ENCODE measurements at regions not wholly inside any gene's neighbourhood (a gene's known extent, or its start where the extent isn't known, plus 50 kb on each side); places are given as distances from the start of the nearest gene placed in this dataset.
A peak's percentile ranks its signal among the peaks of the same experiment; 100 is the strongest.

GRCh38 chr2:54394392-54394791 is 61.7 kb upstream of the SPTBN1 start:
- no peaks in the 10 kb centered on the region for H3K9me3 ChIP-seq (ENCODE audit: control insufficient read depth in 1 of 2, low read length in 2 of 2)
- H3K27me3 ChIP-seq (ENCODE audit: low read depth, low read length): no peaks in the 10 kb centered on the region
- no peak overlapping the region for H3K4me3 ChIP-seq (ENCODE audit: low read depth in 1 of 2, low read length in 2 of 2)
- no peaks in the 10 kb centered on the region for H3K36me3 ChIP-seq (ENCODE audit: control insufficient read depth in 1 of 2, insufficient read depth in 2 of 2, low read length in 2 of 2)
- no peak overlapping the region for H3K27ac ChIP-seq (ENCODE audit: low read length)
- no peaks in the 10 kb centered on the region for H3K4me1 ChIP-seq (ENCODE audit: control insufficient read depth in 1 of 2, insufficient read depth in 2 of 2, low read length in 2 of 2)

GRCh38 chr2:54396107-54396506 is 60.0 kb upstream of the SPTBN1 start:
- H3K36me3 ChIP-seq (ENCODE audit: control insufficient read depth in 1 of 2, insufficient read depth in 2 of 2, low read length in 2 of 2): no peaks in the 10 kb centered on the region
- no peak overlapping the region for H3K27ac ChIP-seq (ENCODE audit: low read length)
- no peak overlapping the region for H3K4me3 ChIP-seq (ENCODE audit: low read depth in 1 of 2, low read length in 2 of 2)
- no peaks in the 10 kb centered on the region for H3K27me3 ChIP-seq (ENCODE audit: low read depth, low read length)
- H3K4me1 ChIP-seq (ENCODE audit: control insufficient read depth in 1 of 2, insufficient read depth in 2 of 2, low read length in 2 of 2): no peaks in the 10 kb centered on the region
- H3K9me3 ChIP-seq (ENCODE audit: control insufficient read depth in 1 of 2, low read length in 2 of 2): no peaks in the 10 kb centered on the region

- Histone ChIP-seq H3K36me3 (ENCODE audit: control insufficient read depth in 1 of 2, insufficient read depth in 2 of 2, low read length in 2 of 2) (no peaks in the 10 kb centered on the region), H3K4me3 (ENCODE audit: low read depth in 1 of 2, low read length in 2 of 2) (no peak overlapping the region), H3K27me3 (ENCODE audit: low read depth, low read length) (no peaks in the 10 kb centered on the region), H3K4me1 (ENCODE audit: control insufficient read depth in 1 of 2, insufficient read depth in 2 of 2, low read length in 2 of 2) (peaks cover 0 to 1% of the 10 kb centered on the region in 2 donors), H3K27ac (ENCODE audit: low read length) (no peak overlapping the region), H3K9me3 (ENCODE audit: control insufficient read depth in 1 of 2, low read length in 2 of 2) (no peaks in the 10 kb centered on the region)
Observed at GRCh38 chr2:54396798-54397197, 59.3 kb upstream of the SPTBN1 start.

GRCh38 chr2:54397426-54397825 is 58.7 kb upstream of the SPTBN1 start:
- no peaks in the 10 kb centered on the region for H3K9me3 ChIP-seq (ENCODE audit: control insufficient read depth in 1 of 2, low read length in 2 of 2)
- H3K4me1 ChIP-seq (ENCODE audit: control insufficient read depth in 1 of 2, insufficient read depth in 2 of 2, low read length in 2 of 2): peaks cover 0 to 3% of the 10 kb centered on the region in 2 donors
- no peaks in the 10 kb centered on the region for H3K36me3 ChIP-seq (ENCODE audit: control insufficient read depth in 1 of 2, insufficient read depth in 2 of 2, low read length in 2 of 2)
- H3K27ac ChIP-seq (ENCODE audit: low read length): no peak overlapping the region
- no peak overlapping the region for H3K4me3 ChIP-seq (ENCODE audit: low read depth in 1 of 2, low read length in 2 of 2)
- H3K27me3 ChIP-seq (ENCODE audit: low read depth, low read length): no peaks in the 10 kb centered on the region

- peak overlapping the region; percentile 62 for H3K27ac ChIP-seq (ENCODE audit: low read length)
- no peaks in the 10 kb centered on the region for H3K36me3 ChIP-seq (ENCODE audit: control insufficient read depth in 1 of 2, insufficient read depth in 2 of 2, low read length in 2 of 2)
- H3K9me3 ChIP-seq (ENCODE audit: control insufficient read depth in 1 of 2, low read length in 2 of 2): no peaks in the 10 kb centered on the region
- H3K4me3 ChIP-seq (ENCODE audit: low read depth in 1 of 2, low read length in 2 of 2): no peak overlapping the region
- peaks cover 0 to 3% of the 10 kb centered on the region in 2 donors for H3K4me1 ChIP-seq (ENCODE audit: control insufficient read depth in 1 of 2, insufficient read depth in 2 of 2, low read length in 2 of 2)
- H3K27me3 ChIP-seq (ENCODE audit: low read depth, low read length): no peaks in the 10 kb centered on the region
Observed at GRCh38 chr2:54401554-54401953, 54.6 kb upstream of the SPTBN1 start.

- peaks cover 0 to 3% of the 10 kb centered on the region in 2 donors for H3K4me1 ChIP-seq (ENCODE audit: control insufficient read depth in 1 of 2, insufficient read depth in 2 of 2, low read length in 2 of 2)
- H3K36me3 ChIP-seq (ENCODE audit: control insufficient read depth in 1 of 2, insufficient read depth in 2 of 2, low read length in 2 of 2): no peaks in the 10 kb centered on the region
- H3K27ac ChIP-seq (ENCODE audit: low read length): no peak overlapping the region
- H3K27me3 ChIP-seq (ENCODE audit: low read depth, low read length): no peaks in the 10 kb centered on the region
- no peaks in the 10 kb centered on the region for H3K9me3 ChIP-seq (ENCODE audit: control insufficient read depth in 1 of 2, low read length in 2 of 2)
- no peak overlapping the region for H3K4me3 ChIP-seq (ENCODE audit: low read depth in 1 of 2, low read length in 2 of 2)
Observed at GRCh38 chr2:54402350-54402749, 53.8 kb upstream of the SPTBN1 start.

GRCh38 chr2:54403512-54404238 is 52.5 kb upstream of the SPTBN1 start:
- H3K4me3 ChIP-seq (ENCODE audit: low read depth in 1 of 2, low read length in 2 of 2): no peak overlapping the region
- no peaks in the 10 kb centered on the region for H3K9me3 ChIP-seq (ENCODE audit: control insufficient read depth in 1 of 2, low read length in 2 of 2)
- H3K4me1 ChIP-seq (ENCODE audit: control insufficient read depth in 1 of 2, insufficient read depth in 2 of 2, low read length in 2 of 2): peaks cover 0 to 3% of the 10 kb centered on the region in 2 donors
- H3K27ac ChIP-seq (ENCODE audit: low read length): no peak overlapping the region
- no peaks in the 10 kb centered on the region for H3K36me3 ChIP-seq (ENCODE audit: control insufficient read depth in 1 of 2, insufficient read depth in 2 of 2, low read length in 2 of 2)
- no peaks in the 10 kb centered on the region for H3K27me3 ChIP-seq (ENCODE audit: low read depth, low read length)

GRCh38 chr2:54404270-54404669 is 51.9 kb upstream of the SPTBN1 start:
- no peak overlapping the region for H3K4me3 ChIP-seq (ENCODE audit: low read depth in 1 of 2, low read length in 2 of 2)
- no peaks in the 10 kb centered on the region for H3K36me3 ChIP-seq (ENCODE audit: control insufficient read depth in 1 of 2, insufficient read depth in 2 of 2, low read length in 2 of 2)
- peaks cover 0 to 3% of the 10 kb centered on the region in 2 donors for H3K4me1 ChIP-seq (ENCODE audit: control insufficient read depth in 1 of 2, insufficient read depth in 2 of 2, low read length in 2 of 2)
- H3K27ac ChIP-seq (ENCODE audit: low read length): no peak overlapping the region
- no peaks in the 10 kb centered on the region for H3K27me3 ChIP-seq (ENCODE audit: low read depth, low read length)
- no peaks in the 10 kb centered on the region for H3K9me3 ChIP-seq (ENCODE audit: control insufficient read depth in 1 of 2, low read length in 2 of 2)

- H3K4me3 ChIP-seq (ENCODE audit: low read depth in 1 of 2, low read length in 2 of 2): no peak overlapping the region
- no peaks in the 10 kb centered on the region for H3K27me3 ChIP-seq (ENCODE audit: low read depth, low read length)
- no peaks in the 10 kb centered on the region for H3K9me3 ChIP-seq (ENCODE audit: control insufficient read depth in 1 of 2, low read length in 2 of 2)
- peaks cover 0 to 3% of the 10 kb centered on the region in 2 donors for H3K4me1 ChIP-seq (ENCODE audit: control insufficient read depth in 1 of 2, insufficient read depth in 2 of 2, low read length in 2 of 2)
- no peaks in the 10 kb centered on the region for H3K36me3 ChIP-seq (ENCODE audit: control insufficient read depth in 1 of 2, insufficient read depth in 2 of 2, low read length in 2 of 2)
- no peak overlapping the region for H3K27ac ChIP-seq (ENCODE audit: low read length)
Observed at GRCh38 chr2:54406031-54406430, 50.1 kb upstream of the SPTBN1 start.

Measured in muscle layer of duodenum (tissue), 2 donors.